A549 (cell line): ENCODE measurements at regions not wholly inside any gene's neighbourhood (a gene's known extent, or its start where the extent isn't known, plus 50 kb on each side); places are given as distances from the start of the nearest gene placed in this dataset.

ENCODE experiments used
- CTCF ChIP-seq: fragments of >200 bp; sonication (Bioruptor Twin); formaldehyde crosslinking; IDR thresholded peaks from 3 replicates; pipeline ENCODE4 v1.5.1; 2016
- HDAC2 ChIP-seq: fragments of 200-600 bp; sonication (generic); IDR thresholded peaks from 2 replicates; pipeline ENCODE4 v1.6.1; 2016
- RARB ChIP-seq: fragments of 250-450 bp; sonication (Bioruptor Pico); IDR thresholded peaks from 2 replicates; pipeline ENCODE4 v1.8.0; 2021; ENCODE audit warnings: mild to moderate bottlenecking, moderate library complexity

- TF ChIP-seq CTCF, result no peak
- TF ChIP-seq RARB (CRISPR knock-in tag), result no peak
- TF ChIP-seq HDAC2, result no peak
Measured at GRCh38 chr1:232519186-232519585, 110.7 kb downstream of the SIPA1L2 start.
